ENCODE measurements at regions not wholly inside any gene's neighbourhood (a gene's known extent, or its start where the extent isn't known, plus 50 kb on each side); places are given as distances from the start of the nearest gene placed in this dataset.

DNA sequence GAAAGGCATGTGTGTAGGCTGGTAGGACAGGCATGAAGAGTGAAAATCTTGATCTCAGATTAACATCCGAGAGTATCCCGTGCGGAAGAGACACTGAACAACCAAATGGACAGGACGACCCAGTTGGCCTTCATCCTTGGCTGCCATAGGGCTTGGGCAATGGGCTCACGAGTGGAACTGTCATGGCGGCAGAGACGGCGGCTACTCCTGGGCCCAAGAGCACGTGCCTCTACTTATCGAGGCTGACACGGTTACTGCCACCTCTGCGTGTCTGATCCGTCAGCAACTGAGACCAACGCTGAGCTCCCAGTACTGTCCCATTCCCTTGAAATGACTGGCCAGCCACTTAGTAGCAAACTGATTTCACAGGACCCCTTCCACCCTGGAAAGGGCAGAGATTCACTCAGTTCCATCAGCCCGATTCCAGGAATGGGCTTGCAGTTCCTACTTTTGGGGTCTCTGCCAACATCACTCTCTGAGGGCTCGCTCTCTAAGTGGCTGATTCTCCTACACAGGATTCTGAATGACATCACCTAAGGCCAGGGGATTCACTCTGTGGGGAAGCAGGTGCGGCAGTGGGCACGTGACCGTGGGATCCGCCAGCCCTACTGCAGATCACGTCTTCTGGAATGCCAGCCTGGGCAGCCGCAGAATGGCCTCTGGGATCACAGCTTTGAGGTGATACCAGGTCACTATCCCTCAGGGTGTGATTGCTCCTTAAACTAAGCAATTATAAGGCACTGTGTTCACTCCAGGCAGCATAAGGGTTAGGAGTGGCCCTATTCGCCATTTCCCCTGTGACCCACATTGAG is 97.8 kb downstream of the RPS6KA4 start:
- POLR2A ChIA-PET (ENCODE audit: unreplicated experiment) = no interaction called here
- H3K79me1 ChIP-seq (ENCODE audit: low read depth in 1 of 2, low read length in 2 of 2) = no peaks in the 10 kb centered on the region
- in situ Hi-C loops (cut with MboI; ENCODE audit: low sequenced_read_pairs) (no loop called here), dilution Hi-C loops (cut with HindIII; ENCODE audit: low sequenced_read_pairs, unreplicated experiment) (no loop called here), intact Hi-C loops (cut with micrococcal nuclease) (no loop called here)
- H3K56ac ChIP-seq (ENCODE audit: extremely low read depth, insufficient read depth, low read length) = no peak overlapping the region
- no peak overlapping the region for H4K5ac ChIP-seq (ENCODE audit: low read depth, low read length)
- no peak overlapping the region for H3K23ac ChIP-seq (ENCODE audit: low read depth, low read length)
- H3K9me3 ChIP-seq (ENCODE audit: control insufficient read depth, insufficient read depth, low read length) = no peaks in the 10 kb centered on the region
- no peaks in the 10 kb centered on the region for H4K20me1 ChIP-seq (ENCODE audit: insufficient read depth, low read length)
- TF ChIP-seq CHD1 (IDR thresholded peaks at IDR 0.05; ENCODE audit: low read depth, low read length) = no peak
- TF ChIP-seq, protein P1, sequence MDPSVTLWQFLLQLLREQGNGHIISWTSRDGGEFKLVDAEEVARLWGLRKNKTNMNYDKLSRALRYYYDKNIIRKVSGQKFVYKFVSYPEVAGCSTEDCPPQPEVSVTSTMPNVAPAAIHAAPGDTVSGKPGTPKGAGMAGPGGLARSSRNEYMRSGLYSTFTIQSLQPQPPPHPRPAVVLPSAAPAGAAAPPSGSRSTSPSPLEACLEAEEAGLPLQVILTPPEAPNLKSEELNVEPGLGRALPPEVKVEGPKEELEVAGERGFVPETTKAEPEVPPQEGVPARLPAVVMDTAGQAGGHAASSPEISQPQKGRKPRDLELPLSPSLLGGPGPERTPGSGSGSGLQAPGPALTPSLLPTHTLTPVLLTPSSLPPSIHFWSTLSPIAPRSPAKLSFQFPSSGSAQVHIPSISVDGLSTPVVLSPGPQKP (IDR thresholded peaks at IDR 0.05; ENCODE audit: borderline replicate concordance, low read depth, low read length) = no peak
- TF ChIP-seq NFE2L2 (IDR thresholded peaks at IDR 0.05; ENCODE audit: low read depth, low read length) = no peak
- TF ChIP-seq FOS (IDR thresholded peaks at IDR 0.05; ENCODE audit: low read depth, low read length) = no peak
- no peak overlapping the region for H2AK9ac ChIP-seq (replicated peaks; ENCODE audit: low read depth, low read length, poor library complexity)
- no peak overlapping the region for H2AFZ ChIP-seq (replicated peaks; ENCODE audit: low read length, poor library complexity)
- H4K8ac ChIP-seq (ENCODE audit: low read depth in 2 of 2, low read length in 2 of 2) = no peak overlapping the region
- ATAC-seq (ENCODE audit: low read depth) (no peak), DNase-seq (no peak)
- no peak overlapping the region for H3K4ac ChIP-seq (ENCODE audit: low read depth, low read length)
- no peak overlapping the region for H2BK5ac ChIP-seq (ENCODE audit: low read depth, low read length, poor library complexity, severe bottlenecking)
- H3K27ac ChIP-seq (ENCODE audit: insufficient read depth, low read length) = no peak overlapping the region
- H3K4me1 ChIP-seq (ENCODE audit: control insufficient read depth, insufficient read depth, low read length) = no peaks in the 10 kb centered on the region
- H3K9me1 ChIP-seq (ENCODE audit: insufficient read depth, low read length) = no peaks in the 10 kb centered on the region
- WGBS, 2 experiments (ENCODE audit: extremely low coverage in 2 of 2, insufficient read length in 1 of 2) = 88% methylated on average over 11 of the region's 23 CpGs; no CpG with 5 or more reads in 1 of the 2 experiments
- CTCF ChIA-PET = no interaction called here
- no peak overlapping the region for H2BK120ac ChIP-seq (ENCODE audit: low read depth, low read length)
- H2AK5ac ChIP-seq (ENCODE audit: low read depth, low read length) = no peak overlapping the region
- no peak overlapping the region for H3K4me2 ChIP-seq (ENCODE audit: low read depth, low read length)
- H2BK20ac ChIP-seq (ENCODE audit: low read depth, low read length) = no peak overlapping the region
- H3K27me3 ChIP-seq (ENCODE audit: control insufficient read depth, insufficient read depth, low read length) = peaks cover 33% of the 10 kb centered on the region
- H3K18ac ChIP-seq (ENCODE audit: low read depth, low read length) = no peak overlapping the region
- H3K9ac ChIP-seq (ENCODE audit: low read depth, low read length) = no peak overlapping the region
- H2BK15ac ChIP-seq (ENCODE audit: low read depth, low read length) = no peak overlapping the region
- H3K14ac ChIP-seq (replicated peaks; ENCODE audit: low read depth, low read length) = no peak overlapping the region
- H4K91ac ChIP-seq (ENCODE audit: insufficient read depth, low read depth, low read length) = no peak overlapping the region
- H3K36me3 ChIP-seq (ENCODE audit: control insufficient read depth, insufficient read depth, low read length) = no peaks in the 10 kb centered on the region
- H3K4me3 ChIP-seq (ENCODE audit: insufficient read depth, low read depth, low read length) = no peak overlapping the region
- no TSS peak for BruUV-seq (replicated peaks)
